Type B pancreatic cell (in vitro differentiated cells): ENCODE measurements at regions not wholly inside any gene's neighbourhood (a gene's known extent, or its start where the extent isn't known, plus 50 kb on each side); places are given as distances from the start of the nearest gene placed in this dataset.
A peak's percentile ranks its signal among the peaks of the same experiment; 100 is the strongest.

Source experiments
- DNase-seq: peaks from one replicate; pipeline ENCODE4 v3.0.0; 2021; ENCODE audit warnings: mixed read lengths; ENCODE audit not compliant: unreplicated experiment; ENCODE audit errors: extremely low spot score
- H3K27ac Mint-ChIP-seq: 2 replicates; pipeline ENCODE4 v1.8.0; 2021; ENCODE audit warnings: mild to moderate bottlenecking, mixed read lengths
- H3K27me3 Mint-ChIP-seq: 2 replicates; pipeline ENCODE4 v1.8.0; 2021; ENCODE audit warnings: mixed read lengths
- H3K36me3 Mint-ChIP-seq: 2 replicates; pipeline ENCODE4 v1.8.0; 2021; ENCODE audit warnings: mixed read lengths
- H3K4me1 Mint-ChIP-seq: one replicate; pipeline ENCODE4 v1.8.0; 2021; ENCODE audit warnings: mixed read lengths; ENCODE audit not compliant: unreplicated experiment
- H3K4me3 Mint-ChIP-seq: 2 replicates; pipeline ENCODE4 v1.8.0; 2021; ENCODE audit warnings: mild to moderate bottlenecking, mixed read lengths
- H3K9me3 Mint-ChIP-seq: 2 replicates; pipeline ENCODE4 v1.8.0; 2021; ENCODE audit warnings: mixed read lengths
- CTCF ChIP-seq: fragments of 200-600 bp; sonication (generic); conservative IDR thresholded peaks from 2 replicates; pipeline ENCODE4 v1.5.0; 2021; ENCODE audit warnings: antibody characterized with exemption, mild to moderate bottlenecking

GRCh38 chr11:69367211-69367964, 73.4 kb downstream of the MYEOV start:
- H3K4me3 Mint-ChIP-seq, result no peak overlapping the region
- H3K9me3 Mint-ChIP-seq, result no peaks in the 10 kb centered on the region
- no peaks in the 10 kb centered on the region for H3K4me1 Mint-ChIP-seq
- no peak overlapping the region for H3K27ac Mint-ChIP-seq
- H3K27me3 Mint-ChIP-seq, result no peaks in the 10 kb centered on the region
- TF ChIP-seq CTCF, result no peak
- H3K36me3 Mint-ChIP-seq, result no peaks in the 10 kb centered on the region
- peak; percentile 56 for DNase-seq

- Mint-ChIP-seq H3K36me3 (no peaks in the 10 kb centered on the region), H3K27me3 (no peaks in the 10 kb centered on the region), H3K27ac (peak overlapping the region; percentile 46), H3K4me3 (no peak overlapping the region), H3K4me1 (no peaks in the 10 kb centered on the region), H3K9me3 (no peaks in the 10 kb centered on the region)
- DNase-seq, result peak; percentile 58
- no peak for TF ChIP-seq CTCF
Observed at GRCh38 chr11:69368119-69368880, 74.3 kb downstream of the MYEOV start.

GRCh38 chr11:69369210-69369825, 75.4 kb downstream of the MYEOV start:
- no peak for TF ChIP-seq CTCF
- Mint-ChIP-seq H3K4me1 (no peaks in the 10 kb centered on the region), H3K27ac (no peak overlapping the region), H3K27me3 (no peaks in the 10 kb centered on the region), H3K36me3 (no peaks in the 10 kb centered on the region), H3K4me3 (no peak overlapping the region), H3K9me3 (no peaks in the 10 kb centered on the region)
- no peak for DNase-seq

GRCh38 chr11:69369945-69370344, 76.0 kb downstream of the MYEOV start:
- peak; percentile 52 for DNase-seq
- Mint-ChIP-seq H3K4me1 (no peaks in the 10 kb centered on the region), H3K4me3 (no peak overlapping the region)

More at GRCh38 chr11:69369945-69370344, 76.0 kb downstream of the MYEOV start:
- no peaks in the 10 kb centered on the region for H3K36me3 Mint-ChIP-seq
- no peak overlapping the region for H3K27ac Mint-ChIP-seq
- no peak for TF ChIP-seq CTCF
- H3K27me3 Mint-ChIP-seq, result no peaks in the 10 kb centered on the region
- H3K9me3 Mint-ChIP-seq, result no peaks in the 10 kb centered on the region
